Kidney epithelial cell (primary cell): ENCODE measurements at regions not wholly inside any gene's neighbourhood (a gene's known extent, or its start where the extent isn't known, plus 50 kb on each side); places are given as distances from the start of the nearest gene placed in this dataset.

ENCODE experiments used
- DNase-seq: peaks from one replicate; pipeline ENCODE4 v3.0.0-alpha.2; 2010; ENCODE audit warnings: low read depth
- H3K27me3 ChIP-seq: 2 replicates; pipeline ENCODE4 v1.6.0; 2011; ENCODE audit warnings: low read length; ENCODE audit not compliant: control insufficient read depth, insufficient read depth
- H3K36me3 ChIP-seq: 2 replicates; pipeline ENCODE4 v1.5.1; 2011; ENCODE audit warnings: low read length; ENCODE audit not compliant: control insufficient read depth, insufficient read depth
- H3K4me3 ChIP-seq: 2 replicates; pipeline ENCODE4 v1.5.1; 2011; ENCODE audit warnings: low read depth, mild to moderate bottlenecking, control low read depth, low read length
- TF ChIP-seq, protein P1 (sequence below): IDR thresholded peaks from 2 replicates; pipeline ENCODE4 v1.5.1; 2011; ENCODE audit warnings: mild to moderate bottlenecking, moderate library complexity, low read length, control low read depth, inconsistent platforms; ENCODE audit not compliant: insufficient read depth, poor library complexity, severe bottlenecking

DNA sequence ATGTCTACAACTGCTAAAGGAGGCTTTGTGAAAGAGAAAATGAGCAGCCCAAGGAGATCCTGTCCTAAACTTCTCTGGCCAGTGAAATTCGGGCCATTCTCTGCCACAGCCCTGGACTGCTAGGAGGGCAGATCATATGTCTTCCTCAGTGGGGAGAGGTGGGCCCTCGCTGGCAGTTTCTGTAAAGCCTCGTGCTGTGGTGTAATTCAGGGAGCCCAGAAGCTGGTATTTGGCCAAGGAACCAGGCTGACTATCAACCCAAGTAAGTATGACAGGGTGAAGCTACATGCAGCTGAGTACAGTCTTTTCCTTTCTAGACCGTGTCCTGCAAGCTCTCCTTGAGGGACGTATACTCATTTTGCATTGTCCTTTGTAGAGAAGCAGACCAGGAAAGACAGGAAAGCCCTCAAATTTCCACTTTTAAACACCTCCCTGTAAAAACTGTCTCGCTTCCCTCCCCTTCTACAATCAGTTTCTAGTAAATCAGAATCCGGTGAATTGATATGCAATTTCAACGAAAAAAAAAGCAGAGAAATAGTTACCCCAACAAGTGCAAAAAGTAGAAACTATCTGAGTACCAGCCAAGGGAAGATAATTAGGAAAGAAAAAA lies 106.8 kb downstream of the DAD1 start:
- H3K27me3 ChIP-seq: no peaks in the 10 kb centered on the region
- no peaks in the 10 kb centered on the region for H3K36me3 ChIP-seq
- TF ChIP-seq, protein P1, sequence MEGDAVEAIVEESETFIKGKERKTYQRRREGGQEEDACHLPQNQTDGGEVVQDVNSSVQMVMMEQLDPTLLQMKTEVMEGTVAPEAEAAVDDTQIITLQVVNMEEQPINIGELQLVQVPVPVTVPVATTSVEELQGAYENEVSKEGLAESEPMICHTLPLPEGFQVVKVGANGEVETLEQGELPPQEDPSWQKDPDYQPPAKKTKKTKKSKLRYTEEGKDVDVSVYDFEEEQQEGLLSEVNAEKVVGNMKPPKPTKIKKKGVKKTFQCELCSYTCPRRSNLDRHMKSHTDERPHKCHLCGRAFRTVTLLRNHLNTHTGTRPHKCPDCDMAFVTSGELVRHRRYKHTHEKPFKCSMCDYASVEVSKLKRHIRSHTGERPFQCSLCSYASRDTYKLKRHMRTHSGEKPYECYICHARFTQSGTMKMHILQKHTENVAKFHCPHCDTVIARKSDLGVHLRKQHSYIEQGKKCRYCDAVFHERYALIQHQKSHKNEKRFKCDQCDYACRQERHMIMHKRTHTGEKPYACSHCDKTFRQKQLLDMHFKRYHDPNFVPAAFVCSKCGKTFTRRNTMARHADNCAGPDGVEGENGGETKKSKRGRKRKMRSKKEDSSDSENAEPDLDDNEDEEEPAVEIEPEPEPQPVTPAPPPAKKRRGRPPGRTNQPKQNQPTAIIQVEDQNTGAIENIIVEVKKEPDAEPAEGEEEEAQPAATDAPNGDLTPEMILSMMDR: no peak
- DNase-seq: no peak
- no peak overlapping the region for H3K4me3 ChIP-seq

DNA sequence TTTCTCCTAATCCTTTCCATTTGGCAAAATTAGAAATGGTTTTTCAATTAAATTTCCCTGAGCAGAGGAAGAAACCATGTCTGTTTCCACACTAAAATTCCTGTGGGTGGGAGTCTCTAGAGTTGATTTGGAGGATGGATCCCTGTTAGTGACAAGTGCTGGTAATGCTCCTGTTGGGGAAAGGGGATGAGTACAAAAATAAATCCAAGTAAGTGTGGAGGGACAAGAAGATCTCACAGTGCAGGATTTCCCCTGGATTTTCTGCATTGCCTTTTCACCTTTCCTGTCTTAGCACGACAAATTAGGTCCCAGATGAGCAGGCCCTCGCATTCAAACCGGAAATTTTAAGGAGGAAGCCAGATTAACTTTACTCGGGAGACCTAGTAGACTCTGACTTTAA lies 107.5 kb downstream of the DAD1 start:
- no peak overlapping the region for H3K4me3 ChIP-seq
- TF ChIP-seq, protein P1: no peak
- DNase-seq: no peak
- H3K27me3 ChIP-seq: no peaks in the 10 kb centered on the region
- no peaks in the 10 kb centered on the region for H3K36me3 ChIP-seq

DNA sequence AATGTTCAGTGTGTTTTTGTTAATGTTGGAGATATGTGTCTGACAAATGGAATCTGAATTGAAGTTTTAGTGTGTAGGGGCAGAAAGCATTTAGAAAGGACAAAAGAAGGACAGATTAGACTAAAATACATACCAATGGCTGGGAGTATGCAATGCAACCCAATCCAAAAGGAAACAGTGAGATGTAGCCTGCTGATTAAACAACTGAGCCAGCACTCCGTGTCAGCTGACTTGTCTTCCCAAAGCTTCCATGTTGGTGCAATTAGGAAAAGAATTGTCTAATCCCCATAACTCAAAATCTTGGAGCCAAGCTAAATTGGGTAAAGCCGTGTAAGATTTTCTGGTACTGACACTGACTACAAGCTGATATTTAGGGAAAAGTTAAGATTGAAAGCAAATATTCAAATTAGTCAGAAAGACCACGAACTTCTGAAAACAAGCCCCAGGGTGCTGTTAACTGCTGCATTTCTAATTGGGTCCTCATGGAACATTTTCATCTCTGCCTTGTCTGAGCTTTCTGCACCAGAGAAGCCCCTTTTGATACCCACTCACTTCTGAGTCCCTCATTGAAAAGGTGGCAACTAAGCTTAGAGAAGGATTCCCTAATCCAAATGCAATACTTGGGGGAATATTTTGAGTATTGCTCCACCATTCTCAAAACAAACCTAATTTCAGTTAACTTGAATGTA lies 109.1 kb downstream of the DAD1 start:
- DNase-seq: no peak
- H3K27me3 ChIP-seq: no peaks in the 10 kb centered on the region
- H3K4me3 ChIP-seq: no peak overlapping the region
- no peaks in the 10 kb centered on the region for H3K36me3 ChIP-seq
- TF ChIP-seq, protein P1: no peak

DNA sequence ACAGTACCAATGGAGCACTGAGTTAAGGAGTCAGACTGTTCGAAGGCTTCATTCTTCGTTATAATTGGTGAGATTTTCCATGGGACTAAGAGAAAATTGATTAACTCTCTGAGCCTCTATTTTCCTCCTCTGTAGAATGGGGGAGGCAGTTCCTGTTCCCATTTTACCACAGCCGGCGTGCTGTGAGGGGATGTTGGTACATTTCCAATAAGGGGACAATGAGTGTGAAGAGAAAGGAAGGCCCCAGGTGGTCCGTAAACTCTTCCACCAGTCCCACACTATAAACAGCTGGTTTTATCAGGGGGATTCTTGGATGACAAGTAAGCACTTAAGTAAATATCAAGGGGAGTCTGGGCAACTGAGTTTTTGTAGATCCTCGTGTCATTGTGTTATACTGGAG lies 109.9 kb downstream of the DAD1 start:
- no peak overlapping the region for H3K4me3 ChIP-seq
- TF ChIP-seq, protein P1: no peak
- no peaks in the 10 kb centered on the region for H3K36me3 ChIP-seq
- no peak for DNase-seq
- H3K27me3 ChIP-seq: no peaks in the 10 kb centered on the region

DNA sequence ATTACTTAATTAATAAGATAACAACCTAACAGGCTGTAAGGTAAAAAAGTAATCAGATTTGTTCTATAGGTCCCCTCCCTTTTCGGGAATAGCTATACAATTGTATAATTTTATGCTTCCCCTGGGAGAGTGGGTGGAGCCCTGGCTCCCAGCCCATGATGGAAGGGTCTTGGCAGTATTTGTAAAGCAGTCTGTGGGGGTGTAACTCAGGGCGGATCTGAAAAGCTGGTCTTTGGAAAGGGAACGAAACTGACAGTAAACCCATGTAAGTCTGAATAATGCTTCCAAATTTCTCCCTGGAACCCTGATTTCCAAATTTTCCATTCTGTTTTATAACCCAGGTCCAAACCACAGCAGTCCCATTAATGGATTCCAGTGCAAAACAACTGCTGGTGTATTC lies 110.4 kb downstream of the DAD1 start:
- no peak for DNase-seq
- Histone ChIP-seq H3K27me3 (no peaks in the 10 kb centered on the region), H3K36me3 (no peaks in the 10 kb centered on the region), H3K4me3 (no peak overlapping the region)
- TF ChIP-seq, protein P1: no peak

DNA sequence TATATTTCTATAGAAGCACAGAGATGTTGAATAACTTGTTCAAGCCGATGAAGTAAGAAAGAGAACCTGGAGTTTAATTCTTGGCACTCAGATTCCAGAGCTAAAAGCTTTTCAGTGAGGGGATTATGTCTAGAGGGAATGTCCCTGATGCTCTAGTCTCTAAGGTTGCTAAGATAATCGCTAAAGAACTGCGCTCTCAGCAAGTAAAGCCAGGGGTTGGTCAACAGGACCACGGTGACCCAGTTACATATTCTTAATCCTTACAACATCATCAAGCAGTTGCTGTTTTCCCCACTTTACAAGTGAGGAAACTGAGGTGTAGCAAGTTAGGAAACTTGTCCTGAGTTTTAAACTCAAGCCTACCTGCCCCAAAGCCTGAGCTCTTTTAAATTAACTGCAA lies 110.8 kb downstream of the DAD1 start:
- no peak for DNase-seq
- no peaks in the 10 kb centered on the region for H3K36me3 ChIP-seq
- TF ChIP-seq, protein P1: no peak
- no peaks in the 10 kb centered on the region for H3K27me3 ChIP-seq
- no peak overlapping the region for H3K4me3 ChIP-seq
